KMS-11 (cell line): ENCODE measurements at regions not wholly inside any gene's neighbourhood (a gene's known extent, or its start where the extent isn't known, plus 50 kb on each side); places are given as distances from the start of the nearest gene placed in this dataset.

Source experiments
- H2AFZ ChIP-seq: fragments of 200-600 bp; sonication (generic); 2 replicates; pipeline ENCODE4 v1.6.1; 2016; ENCODE audit warnings: antibody characterized with exemption, mixed run types, low read depth
- H3K27ac ChIP-seq: fragments of 200-600 bp; sonication (generic); 2 replicates; pipeline ENCODE4 v1.6.1; 2016; ENCODE audit warnings: mild to moderate bottlenecking, mixed run types
- H3K27me3 ChIP-seq: fragments of 200-600 bp; sonication (generic); 2 replicates; pipeline ENCODE4 v1.6.1; 2017; ENCODE audit warnings: mild to moderate bottlenecking, low read depth, mixed run types, moderate library complexity; ENCODE audit not compliant: insufficient read depth
- H3K36me3 ChIP-seq: fragments of 200-600 bp; sonication (generic); 2 replicates; pipeline ENCODE4 v1.6.1; 2017; ENCODE audit warnings: mild to moderate bottlenecking, mixed run types; ENCODE audit not compliant: insufficient read depth
- H3K4me1 ChIP-seq: fragments of 200-600 bp; sonication (generic); 2 replicates; pipeline ENCODE4 v1.6.1; 2016; ENCODE audit warnings: mild to moderate bottlenecking, low read depth, mixed run types; ENCODE audit not compliant: poor library complexity, severe bottlenecking
- H3K4me2 ChIP-seq: fragments of 200-600 bp; sonication (generic); 2 replicates; pipeline ENCODE4 v1.7.0; 2016; ENCODE audit warnings: mild to moderate bottlenecking, mixed run types
- H3K4me3 ChIP-seq: fragments of 200-600 bp; sonication (generic); IDR thresholded peaks from 2 replicates; pipeline ENCODE4 v1.6.1; 2017; ENCODE audit warnings: low read depth, low read length, mixed read lengths; ENCODE audit not compliant: insufficient read depth
- H3K79me2 ChIP-seq: fragments of 200-600 bp; sonication (generic); 2 replicates; pipeline ENCODE4 v1.6.1; 2016; ENCODE audit warnings: low read depth, mixed run types; ENCODE audit not compliant: insufficient read depth
- H3K9ac ChIP-seq: fragments of 200-600 bp; sonication (generic); 2 replicates; pipeline ENCODE4 v1.6.1; 2016; ENCODE audit warnings: mild to moderate bottlenecking, mixed run types
- H4K20me1 ChIP-seq: fragments of 200-600 bp; sonication (generic); 2 replicates; pipeline ENCODE4 v1.6.1; 2016; ENCODE audit warnings: mild to moderate bottlenecking, mixed run types; ENCODE audit not compliant: insufficient read depth
- CTCF ChIP-seq: fragments of 200-600 bp; sonication (generic); conservative IDR thresholded peaks from 2 replicates; pipeline ENCODE4 v1.6.1; 2017; ENCODE audit warnings: low read depth, mild to moderate bottlenecking, antibody characterized with exemption, low read length, moderate library complexity, mixed read lengths

GRCh38 chr3:30113906-30114305 lies 492.5 kb upstream of the TGFBR2 start:
- Histone ChIP-seq H3K4me3 (no peak overlapping the region), H3K9ac (no peak overlapping the region), H3K4me1 (no peaks in the 10 kb centered on the region), H4K20me1 (no peaks in the 10 kb centered on the region), H3K4me2 (no peak overlapping the region), H3K79me2 (no peaks in the 10 kb centered on the region), H3K27me3 (no peaks in the 10 kb centered on the region), H2AFZ (no peak overlapping the region), H3K27ac (no peak overlapping the region), H3K36me3 (no peaks in the 10 kb centered on the region)
- no peak for TF ChIP-seq CTCF

DNA sequence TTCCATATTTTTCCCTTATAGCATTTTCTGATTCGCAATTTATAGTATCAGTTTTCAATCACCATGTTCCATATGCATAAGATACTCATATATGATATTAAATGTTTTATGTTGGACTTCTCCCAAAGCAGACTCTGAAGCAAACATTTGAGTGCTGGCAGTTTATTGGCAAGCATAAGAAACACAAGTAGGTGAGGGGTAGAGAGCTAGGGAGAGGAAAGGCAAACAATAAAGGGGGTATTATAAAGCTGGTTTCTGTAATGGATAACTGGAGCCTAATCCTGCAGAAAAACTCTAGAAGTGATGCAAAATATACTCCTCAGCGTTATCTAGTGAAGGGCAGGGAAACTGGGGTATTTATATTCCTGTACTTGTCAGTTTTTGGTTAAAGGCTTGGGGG lies 491.5 kb upstream of the TGFBR2 start:
- no peak overlapping the region for H3K4me2 ChIP-seq
- no peaks in the 10 kb centered on the region for H3K79me2 ChIP-seq
- H3K4me3 ChIP-seq, result no peak overlapping the region
- TF ChIP-seq CTCF, result no peak
- H2AFZ ChIP-seq, result no peak overlapping the region
- H4K20me1 ChIP-seq, result no peaks in the 10 kb centered on the region
- H3K36me3 ChIP-seq, result no peaks in the 10 kb centered on the region
- H3K4me1 ChIP-seq, result no peaks in the 10 kb centered on the region
- no peak overlapping the region for H3K9ac ChIP-seq
- H3K27me3 ChIP-seq, result no peaks in the 10 kb centered on the region
- H3K27ac ChIP-seq, result no peak overlapping the region

GRCh38 chr3:30122359-30122758 lies 484.0 kb upstream of the TGFBR2 start:
- no peaks in the 10 kb centered on the region for H3K4me1 ChIP-seq
- H3K27me3 ChIP-seq, result no peaks in the 10 kb centered on the region
- H4K20me1 ChIP-seq, result no peaks in the 10 kb centered on the region
- H2AFZ ChIP-seq, result no peak overlapping the region
- H3K27ac ChIP-seq, result no peak overlapping the region
- H3K4me3 ChIP-seq, result no peak overlapping the region
- no peak overlapping the region for H3K9ac ChIP-seq
- TF ChIP-seq CTCF, result no peak
- H3K36me3 ChIP-seq, result no peaks in the 10 kb centered on the region
- no peaks in the 10 kb centered on the region for H3K79me2 ChIP-seq
- no peak overlapping the region for H3K4me2 ChIP-seq

GRCh38 chr3:30123224-30123623 lies 483.2 kb upstream of the TGFBR2 start:
- TF ChIP-seq CTCF, result no peak
- H3K79me2 ChIP-seq, result no peaks in the 10 kb centered on the region
- H3K27me3 ChIP-seq, result no peaks in the 10 kb centered on the region
- H3K4me2 ChIP-seq, result no peak overlapping the region
- no peaks in the 10 kb centered on the region for H4K20me1 ChIP-seq
- H3K27ac ChIP-seq, result no peak overlapping the region
- H3K4me1 ChIP-seq, result no peaks in the 10 kb centered on the region
- no peaks in the 10 kb centered on the region for H3K36me3 ChIP-seq
- no peak overlapping the region for H2AFZ ChIP-seq
- H3K4me3 ChIP-seq, result no peak overlapping the region
- H3K9ac ChIP-seq, result no peak overlapping the region

- H3K79me2 ChIP-seq, result no peaks in the 10 kb centered on the region
- H3K4me3 ChIP-seq, result no peak overlapping the region
- H2AFZ ChIP-seq, result no peak overlapping the region
- no peaks in the 10 kb centered on the region for H4K20me1 ChIP-seq
- H3K36me3 ChIP-seq, result no peaks in the 10 kb centered on the region
- H3K4me1 ChIP-seq, result no peaks in the 10 kb centered on the region
- no peaks in the 10 kb centered on the region for H3K27me3 ChIP-seq
- H3K9ac ChIP-seq, result no peak overlapping the region
- no peak for TF ChIP-seq CTCF
- no peak overlapping the region for H3K4me2 ChIP-seq
- no peak overlapping the region for H3K27ac ChIP-seq
Measured at GRCh38 chr3:30123755-30124154, 482.6 kb upstream of the TGFBR2 start.
